Thoracic aorta (tissue), 2 donors: ENCODE measurements at regions not wholly inside any gene's neighbourhood (a gene's known extent, or its start where the extent isn't known, plus 50 kb on each side); places are given as distances from the start of the nearest gene placed in this dataset.

Experiments used
- ATAC-seq: fragments of 150-250 bp; one replicate; pipeline ENCODE4 v1.8.0; 2017; ENCODE audit warnings: low read depth; ENCODE audit not compliant: insufficient number of reproducible peaks, low FRiP score
- DNase-seq: peaks from one replicate; pipeline ENCODE4 v3.0.0-alpha.2; 2020; ENCODE audit warnings: low spot score
- H3K27ac ChIP-seq, 2 donors: fragments of 200-600 bp; sonication (generic); 1 replicate in 1 of 2; 2 replicates in 1 of 2; pipeline ENCODE4 v1.5.1; 2016; ENCODE audit warnings: mild to moderate bottlenecking in 2 of 2, moderate library complexity in 2 of 2
- H3K27me3 ChIP-seq: fragments of 200-600 bp; sonication (generic); replicated peaks from 2 replicates; pipeline ENCODE4 v1.6.0; 2016; ENCODE audit warnings: mild to moderate bottlenecking; ENCODE audit not compliant: insufficient read depth
- H3K36me3 ChIP-seq: fragments of 200-600 bp; sonication (generic); one replicate; pipeline ENCODE4 v1.5.1; 2016
- H3K4me1 ChIP-seq, 2 donors: fragments of 200-600 bp; sonication (generic); 1 replicate in 1 of 2; 2 replicates in 1 of 2; pipeline versions ENCODE4 v1.5.1 to v1.6.0; 2016; ENCODE audit warnings: low read depth in 2 of 2, mild to moderate bottlenecking in 1 of 2; ENCODE audit not compliant: control insufficient read depth in 1 of 2
- H3K4me3 ChIP-seq: fragments of 200-600 bp; sonication (generic); 2 replicates; pipeline ENCODE4 v1.5.1; 2016; ENCODE audit warnings: mild to moderate bottlenecking
- H3K9me3 ChIP-seq: fragments of 200-600 bp; sonication (generic); 2 replicates; pipeline ENCODE4 v1.5.1; 2016
- CTCF ChIP-seq: fragments of 200-600 bp; sonication (generic); IDR thresholded peaks from one replicate; pipeline ENCODE4 v1.5.1; 2019; ENCODE audit warnings: antibody characterized with exemption

GRCh38 chr3:87614998-87615397 is 338.6 kb upstream of the POU1F1 start:
- DNase-seq: no peak
- H3K9me3 ChIP-seq: peaks cover 12% of the 10 kb centered on the region
- H3K27me3 ChIP-seq: no peaks in the 10 kb centered on the region
- ATAC-seq: no peak
- no peaks in the 10 kb centered on the region for H3K4me1 ChIP-seq
- no peak for TF ChIP-seq CTCF
- H3K4me3 ChIP-seq: no peak overlapping the region
- no peaks in the 10 kb centered on the region for H3K36me3 ChIP-seq
- H3K27ac ChIP-seq: no peak overlapping the region

- no peak overlapping the region for H3K4me3 ChIP-seq
- H3K27me3 ChIP-seq: no peaks in the 10 kb centered on the region
- ATAC-seq: no peak
- peaks cover 5% of the 10 kb centered on the region for H3K9me3 ChIP-seq
- H3K4me1 ChIP-seq: no peaks in the 10 kb centered on the region
- no peak overlapping the region for H3K27ac ChIP-seq
- no peaks in the 10 kb centered on the region for H3K36me3 ChIP-seq
- no peak for TF ChIP-seq CTCF
- no peak for DNase-seq
These were observed 330.9 kb upstream of the POU1F1 start for GRCh38 chr3:87607234-87607633.

GRCh38 chr3:87595798-87596197 is 319.4 kb upstream of the POU1F1 start:
- ATAC-seq (no peak), DNase-seq (no peak)
- H3K36me3 ChIP-seq: no peaks in the 10 kb centered on the region
- H3K4me3 ChIP-seq: no peak overlapping the region
- no peaks in the 10 kb centered on the region for H3K27me3 ChIP-seq
- H3K27ac ChIP-seq: no peak overlapping the region
- H3K9me3 ChIP-seq: no peaks in the 10 kb centered on the region
- no peaks in the 10 kb centered on the region for H3K4me1 ChIP-seq
- TF ChIP-seq CTCF: no peak

GRCh38 chr3:87581240-87581639 is 304.9 kb upstream of the POU1F1 start:
- Histone ChIP-seq H3K4me3 (no peak overlapping the region), H3K4me1 (no peaks in the 10 kb centered on the region), H3K27me3 (no peaks in the 10 kb centered on the region), H3K9me3 (no peaks in the 10 kb centered on the region), H3K27ac (no peak overlapping the region), H3K36me3 (no peaks in the 10 kb centered on the region)
- no peak for ATAC-seq
- no peak for TF ChIP-seq CTCF
- DNase-seq: no peak

- H3K27ac ChIP-seq: no peak overlapping the region
- no peaks in the 10 kb centered on the region for H3K9me3 ChIP-seq
- H3K27me3 ChIP-seq: no peaks in the 10 kb centered on the region
- H3K4me3 ChIP-seq: no peak overlapping the region
- TF ChIP-seq CTCF: no peak
- no peaks in the 10 kb centered on the region for H3K4me1 ChIP-seq
- H3K36me3 ChIP-seq: no peaks in the 10 kb centered on the region
- DNase-seq (no peak), ATAC-seq (no peak)
These were observed 300.4 kb upstream of the POU1F1 start for GRCh38 chr3:87576752-87577151.
